HG03196 (cell line): ENCODE measurements at regions not wholly inside any gene's neighbourhood (a gene's known extent, or its start where the extent isn't known, plus 50 kb on each side); places are given as distances from the start of the nearest gene placed in this dataset.
"Not testable (repeated sequence)": the region's sequence is repeated elsewhere in the genome, so short reads cannot be mapped to it uniquely, and the experiment has no call there.

ENCODE experiments used
- ATAC-seq: cut with Tn5 transposase; IDR thresholded peaks from one replicate; pipeline ENCODE4 v1.9.1; 2021; ENCODE audit not compliant: unreplicated experiment

DNA sequence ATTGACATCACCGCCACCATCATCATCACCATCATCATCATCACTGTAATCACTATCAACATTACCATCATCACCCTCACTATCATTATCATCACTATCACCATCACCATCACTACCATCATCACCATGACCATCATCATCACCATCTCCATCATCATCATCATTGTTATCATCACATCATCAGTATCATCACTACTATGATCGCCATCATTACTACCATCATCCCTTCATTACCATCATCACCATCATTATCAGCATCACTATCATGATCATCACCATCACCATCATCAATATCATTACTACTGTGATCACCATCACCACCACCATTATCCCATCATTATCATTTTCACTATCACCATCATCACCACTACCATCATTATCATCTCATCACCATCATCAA lies 368.3 kb downstream of the SEC14L1 start:
- ATAC-seq: no peak

DNA sequence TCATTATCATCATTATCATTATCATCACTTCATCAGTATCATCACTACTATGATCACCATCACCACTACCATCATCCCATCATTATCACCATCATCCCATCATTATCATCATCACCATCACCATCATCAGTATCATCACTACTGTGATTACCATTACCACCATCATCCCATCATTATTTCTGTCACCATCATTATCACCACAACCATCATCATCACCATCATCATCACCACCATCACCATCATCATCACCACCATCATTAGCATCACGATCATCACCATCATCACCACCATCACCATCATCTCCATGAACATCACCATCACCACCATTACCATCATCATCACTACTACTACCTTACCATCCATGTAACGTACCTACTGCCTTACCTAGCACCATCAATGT lies 368.8 kb downstream of the SEC14L1 start:
- ATAC-seq: no peak

DNA sequence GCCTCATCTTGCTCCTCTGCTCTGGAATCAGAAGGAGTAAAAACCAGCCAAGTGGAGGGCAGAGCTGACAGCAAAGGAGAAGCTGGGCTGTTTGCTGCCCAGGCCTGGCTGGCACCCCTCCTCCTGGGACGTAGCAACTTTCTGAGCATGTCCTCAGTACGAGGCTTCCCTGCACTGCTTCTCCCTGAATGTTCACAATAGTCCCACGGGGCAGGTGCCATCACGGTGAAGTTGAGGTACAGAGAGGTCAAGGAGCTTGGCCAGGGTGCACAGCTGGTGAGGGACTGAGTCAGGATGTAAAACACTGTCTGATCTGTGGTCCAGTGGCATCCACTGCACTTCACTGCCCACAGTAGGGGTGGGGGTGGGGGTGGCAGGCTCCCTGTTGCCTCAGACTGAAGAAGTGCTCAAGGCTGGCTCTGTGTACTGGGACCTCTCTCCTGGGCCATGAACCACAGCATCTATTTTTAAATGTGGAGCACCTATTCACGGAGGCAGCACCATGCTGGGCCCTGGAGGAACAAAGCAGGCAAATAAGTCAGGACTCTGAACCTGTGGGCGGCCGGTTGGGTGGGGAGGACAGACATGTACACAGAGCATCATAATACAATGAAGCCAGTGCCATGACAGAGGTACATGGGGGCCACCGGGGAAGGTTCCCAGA lies 369.5 kb downstream of the SEC14L1 start:
- ATAC-seq: no peak

DNA sequence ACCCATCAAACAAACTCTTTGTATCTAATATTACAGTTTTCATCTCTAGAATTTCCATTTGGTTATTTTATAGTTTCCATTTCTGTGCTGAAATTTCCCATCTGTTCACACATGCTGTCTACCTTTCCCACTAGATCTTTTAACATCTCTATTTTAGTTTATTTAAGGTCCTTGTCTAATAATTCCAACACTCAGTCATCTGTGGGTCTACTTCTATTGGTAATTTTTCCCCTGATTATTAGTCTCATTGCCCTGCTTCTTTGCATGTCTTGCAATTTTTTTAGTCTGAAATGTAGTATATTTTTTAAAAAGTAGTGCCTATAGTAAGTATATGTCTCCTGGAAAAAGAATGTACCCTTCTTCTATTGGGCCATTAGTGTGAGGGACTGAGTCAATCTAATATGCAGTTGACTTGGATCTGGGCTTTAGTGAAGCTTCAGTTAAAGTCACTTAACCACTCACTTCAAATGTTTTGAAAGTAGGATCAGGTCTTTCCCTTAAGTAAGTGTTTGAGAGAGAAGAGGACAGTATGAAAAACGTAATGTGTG lies 370.8 kb downstream of the SEC14L1 start:
- ATAC-seq: no peak

DNA sequence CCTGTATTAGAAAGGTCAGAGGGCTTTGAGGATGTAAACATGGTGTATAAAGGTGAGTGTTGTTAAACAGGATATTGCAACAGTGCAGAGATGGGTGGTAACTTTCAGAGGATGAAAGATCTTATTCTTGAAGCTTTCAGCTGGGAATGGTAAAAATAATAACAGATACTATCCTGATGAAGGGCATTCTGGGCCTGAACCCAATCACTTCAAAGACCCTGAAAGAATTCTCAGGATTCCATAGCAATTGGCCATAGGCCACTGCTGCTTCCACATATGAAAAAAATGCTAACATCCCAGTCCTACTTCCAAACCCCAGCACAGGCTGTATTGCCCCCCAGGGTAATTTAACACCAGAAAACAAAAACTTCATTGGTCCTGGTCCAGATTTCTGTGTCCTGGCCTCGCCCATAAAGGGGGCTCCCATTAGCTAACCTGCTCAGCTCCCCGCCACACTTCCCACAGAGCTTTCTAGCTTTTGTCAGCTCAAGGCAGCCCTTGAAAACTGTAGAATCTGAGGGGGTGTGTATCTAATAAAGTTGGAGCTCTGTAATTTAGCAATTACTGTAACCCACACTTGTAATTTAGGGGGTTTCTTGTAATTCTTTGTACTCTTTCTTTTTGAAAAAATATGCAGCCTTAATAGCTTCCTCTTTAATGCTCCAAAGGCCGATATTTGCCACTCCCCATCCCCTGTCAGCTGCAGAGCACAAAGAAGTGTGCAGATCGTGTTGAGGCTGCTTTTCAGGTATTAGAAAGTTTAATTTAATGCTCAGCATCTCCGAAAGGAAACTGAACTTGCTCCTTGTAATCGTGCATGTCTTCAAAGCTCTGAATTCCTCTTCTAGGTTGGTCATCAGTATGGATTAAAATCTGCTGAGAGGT lies 371.5 kb downstream of the SEC14L1 start:
- ATAC-seq: no peak

DNA sequence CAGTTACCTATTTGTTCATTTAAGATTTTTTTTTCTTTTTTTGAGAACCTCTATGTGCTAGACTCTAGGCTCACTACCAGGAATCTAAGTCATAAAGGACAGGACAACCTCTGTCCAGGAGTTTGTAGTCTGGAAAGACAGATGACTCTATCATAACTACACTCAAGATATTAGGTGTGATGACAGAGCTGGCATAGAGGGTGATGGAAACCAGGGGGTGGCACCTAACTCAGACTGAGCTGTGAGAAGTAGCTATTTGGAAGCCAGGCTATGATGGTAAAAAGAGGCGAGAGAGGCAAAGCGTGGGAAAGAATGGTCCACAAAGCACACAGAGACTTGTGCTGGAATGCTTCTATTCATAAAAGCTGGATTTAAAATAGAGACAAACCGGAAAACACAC lies 372.3 kb downstream of the SEC14L1 start:
- no peak for ATAC-seq

- ATAC-seq: no peak
Observed at GRCh38 chr17:77515227-77515626, 374.5 kb downstream of the SEC14L1 start.

- no peak for ATAC-seq
Observed at GRCh38 chr17:77516902-77517301, 376.1 kb downstream of the SEC14L1 start.

DNA sequence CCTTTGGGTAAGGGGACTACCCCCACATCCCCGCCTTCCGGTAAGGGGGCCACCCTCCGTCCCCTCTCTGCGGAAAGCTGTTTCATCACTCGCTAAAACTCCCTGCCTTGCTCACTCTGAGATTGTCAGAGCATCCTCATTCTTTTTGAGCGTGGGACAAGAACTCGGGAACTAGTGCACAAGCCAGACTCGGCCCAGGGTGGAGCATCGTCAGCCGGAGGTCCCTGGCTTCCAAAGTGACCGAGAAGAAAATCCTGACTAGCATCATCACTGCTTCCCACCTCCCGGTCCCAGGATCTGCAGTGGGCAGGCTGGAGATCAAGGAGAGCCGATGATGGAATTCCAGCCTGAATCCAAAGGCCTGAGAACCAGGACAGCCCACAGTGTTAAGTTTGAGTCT lies 380.3 kb downstream of the SEC14L1 start:
- no peak for ATAC-seq

- ATAC-seq: no peak
Observed at GRCh38 chr17:77523540-77523939, 382.8 kb downstream of the SEC14L1 start.

GRCh38 chr17:77526259-77526711 lies 385.5 kb downstream of the SEC14L1 start:
- ATAC-seq: no peak

DNA sequence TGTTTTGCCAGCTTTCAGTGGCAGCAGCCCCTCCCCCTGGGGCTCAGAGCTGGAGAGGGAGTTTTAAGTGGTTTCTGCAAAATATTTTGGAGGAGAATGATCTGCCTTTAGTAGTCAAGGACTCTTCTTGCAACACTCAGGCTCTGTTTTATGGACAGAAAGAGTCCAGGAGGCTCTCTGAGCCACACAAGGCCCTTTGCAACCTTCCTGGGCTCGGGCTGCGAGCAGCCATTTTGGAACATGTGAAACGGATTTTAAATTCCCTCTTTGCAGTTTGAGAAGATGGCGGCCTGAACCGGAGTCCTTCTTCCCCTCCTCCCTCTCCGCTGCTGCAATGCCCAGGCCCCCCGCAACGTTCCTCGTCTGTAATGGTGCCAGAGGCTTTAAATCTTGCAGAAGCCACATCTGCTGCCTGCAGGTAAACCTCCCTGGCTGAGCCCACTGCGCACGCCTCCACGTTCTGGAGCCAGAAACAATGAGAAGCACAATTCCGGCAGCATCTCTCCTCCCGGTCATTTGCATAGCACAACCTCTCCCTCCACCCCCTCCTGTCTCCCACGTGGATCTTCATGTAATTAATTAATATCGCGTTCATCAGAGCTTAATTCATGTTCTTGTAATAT lies 386.1 kb downstream of the SEC14L1 start:
- ATAC-seq: no peak

DNA sequence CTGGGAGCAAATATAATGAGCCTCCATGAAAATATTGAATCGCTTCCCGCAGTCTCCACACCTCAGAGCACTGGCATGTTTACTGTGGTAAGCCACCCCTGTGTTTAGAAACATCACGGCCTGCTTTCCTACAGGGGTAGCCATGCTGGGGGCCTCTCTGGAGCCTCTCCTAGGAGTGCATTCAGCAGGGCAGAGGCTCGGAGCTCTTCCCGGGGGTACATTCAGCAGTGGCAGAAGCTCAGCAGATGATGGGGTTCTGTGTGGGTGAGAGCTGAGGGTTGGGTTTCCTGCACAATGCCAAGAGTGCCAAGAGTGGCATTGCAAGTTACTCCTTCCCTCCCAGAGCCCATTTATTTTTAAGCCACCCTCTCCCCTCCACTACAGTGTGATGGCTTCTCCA lies 386.6 kb downstream of the SEC14L1 start:
- no peak for ATAC-seq

DNA sequence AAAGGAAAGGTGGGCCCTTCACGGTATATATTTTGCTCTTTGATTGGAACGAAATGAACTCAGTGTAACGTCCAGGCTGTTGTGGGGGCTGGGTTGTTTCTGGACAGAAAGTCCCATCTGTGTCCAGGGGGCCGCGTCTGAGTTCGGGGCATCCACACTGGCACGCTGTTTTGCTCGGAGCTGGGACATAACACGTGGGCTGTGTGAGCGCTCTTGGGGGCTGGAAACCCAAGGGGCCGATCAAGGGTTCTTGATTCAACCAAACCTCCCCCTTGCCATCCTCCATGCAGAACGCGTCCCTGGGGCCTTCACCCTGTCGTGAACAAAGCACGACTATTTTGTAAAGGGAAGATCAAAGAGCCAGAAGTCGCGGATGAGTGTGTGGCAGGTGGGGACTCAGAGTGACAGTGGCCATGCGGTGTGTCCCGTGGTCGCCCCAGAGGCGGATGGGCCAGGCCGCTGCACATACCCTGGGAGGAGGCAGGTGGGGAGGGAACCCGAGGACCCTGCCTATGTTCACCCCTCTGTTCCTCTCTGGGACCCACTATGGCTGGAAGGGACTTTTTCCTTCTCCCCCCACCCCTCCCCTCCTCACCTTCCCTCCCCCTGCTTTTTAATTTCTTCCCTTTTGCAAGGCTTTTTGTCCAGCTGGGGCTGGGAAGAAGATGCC lies 387.2 kb downstream of the SEC14L1 start:
- ATAC-seq: no peak

GRCh38 chr17:77528516-77529327 lies 388.0 kb downstream of the SEC14L1 start:
- ATAC-seq: no peak

- no peak for ATAC-seq
Observed at GRCh38 chr17:77529328-77529650, 388.5 kb downstream of the SEC14L1 start.

DNA sequence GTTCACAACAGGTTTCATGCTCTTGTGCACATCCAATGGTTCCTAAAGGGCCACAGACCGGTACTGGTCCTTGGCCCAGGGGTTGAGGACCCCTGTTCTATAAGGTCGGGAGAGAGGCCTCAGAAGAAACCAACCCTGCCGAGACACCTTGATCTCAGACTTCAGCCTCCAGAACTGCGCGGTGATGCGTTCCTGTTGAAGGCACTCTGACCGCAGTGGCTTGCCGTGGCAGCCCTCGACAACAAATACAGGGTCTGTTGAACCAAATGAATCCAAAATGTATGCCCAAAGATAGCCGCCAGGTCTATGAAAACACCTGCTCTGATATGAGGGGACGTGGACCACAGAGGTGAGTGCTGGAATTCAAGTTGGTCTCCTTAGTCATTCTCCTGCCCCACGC lies 389.8 kb downstream of the SEC14L1 start:
- no peak for ATAC-seq

DNA sequence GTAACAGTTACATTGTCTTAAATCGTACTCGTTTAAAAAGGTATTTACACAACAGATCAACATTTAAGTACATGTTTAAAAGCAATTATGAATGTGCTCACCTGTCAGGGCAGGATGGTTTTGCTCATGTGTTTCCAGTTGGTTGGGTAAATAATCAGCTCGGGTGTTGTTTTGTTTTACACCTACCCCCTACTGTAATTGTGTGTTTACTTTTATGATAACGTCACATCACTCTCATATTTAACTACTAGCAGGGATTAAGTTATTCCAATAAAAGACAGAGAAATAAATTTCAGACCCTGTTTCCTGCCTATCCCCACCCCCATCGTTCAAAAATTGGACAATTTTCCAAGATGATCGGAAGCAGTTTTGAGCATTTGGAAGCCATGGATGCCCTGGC lies 390.2 kb downstream of the SEC14L1 start:
- no peak for ATAC-seq

DNA sequence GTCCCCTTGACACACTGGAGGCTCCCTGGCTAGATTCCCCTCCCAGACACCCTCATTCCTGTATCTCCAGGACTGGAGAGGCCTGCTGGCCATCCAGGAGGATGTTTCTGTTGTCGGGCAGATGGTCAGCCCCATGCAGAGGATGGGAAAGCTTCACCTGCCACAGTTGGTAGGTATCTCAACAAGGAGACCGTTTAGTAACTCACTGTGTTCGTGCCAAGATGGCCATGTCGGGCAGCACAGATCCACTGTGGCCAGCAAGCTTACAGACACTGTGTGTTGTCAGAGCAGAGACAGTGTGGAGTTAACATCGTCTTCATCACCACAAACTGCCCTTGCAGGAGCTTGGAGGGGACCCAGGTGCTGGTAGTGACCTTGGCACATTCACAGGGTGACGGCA lies 390.9 kb downstream of the SEC14L1 start:
- no peak for ATAC-seq

DNA sequence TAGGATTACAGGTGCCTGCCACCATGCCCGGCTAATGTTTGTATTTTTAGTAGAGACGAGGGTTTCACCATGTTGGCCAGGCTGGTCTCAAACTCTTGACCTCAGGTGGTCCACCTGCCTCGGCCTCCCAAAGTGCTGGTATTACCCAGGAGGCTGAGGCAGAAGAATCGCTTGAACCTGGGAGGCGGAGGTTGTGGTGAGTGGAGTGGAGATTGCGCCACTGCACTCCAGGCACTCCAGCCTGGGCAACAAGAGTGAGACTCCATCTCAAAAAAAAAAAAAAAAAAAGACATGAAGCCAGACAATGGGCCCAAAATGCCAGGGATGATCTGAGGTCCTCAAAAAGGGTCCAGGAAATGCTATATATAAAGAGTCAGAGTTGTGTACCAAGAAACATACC lies 392.9 kb downstream of the SEC14L1 start:
- not testable (repeated sequence) for ATAC-seq
